Fibroblast of skin of abdomen (primary cell): ENCODE measurements at regions not wholly inside any gene's neighbourhood (a gene's known extent, or its start where the extent isn't known, plus 50 kb on each side); places are given as distances from the start of the nearest gene placed in this dataset.

Experiments used
- DNase-seq: peaks from one replicate; pipeline ENCODE4 v3.0.0-alpha.2; 2013

GRCh38 chr3:113096188-113096892 is 105.6 kb downstream of the GTPBP8 start:
- DNase-seq, result peak; percentile 45

- DNase-seq, result peak; percentile 97
Measured at GRCh38 chr3:113097960-113098447, 107.2 kb downstream of the GTPBP8 start.

GRCh38 chr3:113100063-113100462 is 109.3 kb downstream of the GTPBP8 start:
- no peak for DNase-seq

GRCh38 chr3:113103588-113103987 is 107.8 kb upstream of the BOC start:
- DNase-seq, result no peak

- no peak for DNase-seq
Measured at GRCh38 chr3:113104357-113105092, 106.8 kb upstream of the BOC start.

GRCh38 chr3:113105093-113105449 is 106.3 kb upstream of the BOC start:
- DNase-seq, result no peak

- DNase-seq, result peak; percentile 81
Measured at GRCh38 chr3:113105966-113106660, 105.2 kb upstream of the BOC start.

GRCh38 chr3:113110267-113110666 is 101.1 kb upstream of the BOC start:
- peak; percentile 35 for DNase-seq

GRCh38 chr3:113111011-113111707 is 100.2 kb upstream of the BOC start:
- no peak for DNase-seq

- no peak for DNase-seq
Measured at GRCh38 chr3:113113361-113113760, 98.0 kb upstream of the BOC start.

GRCh38 chr3:113117511-113118234 is 93.7 kb upstream of the BOC start:
- peak; percentile 89 for DNase-seq

- no peak for DNase-seq
Measured at GRCh38 chr3:113118336-113118735, 93.0 kb upstream of the BOC start.

GRCh38 chr3:113124256-113124830 is 87.0 kb upstream of the BOC start:
- DNase-seq, result no peak

- DNase-seq, result no peak
Measured at GRCh38 chr3:113125951-113126350, 85.4 kb upstream of the BOC start.

- DNase-seq, result peak; percentile 30
Measured at GRCh38 chr3:113128386-113129015, 82.9 kb upstream of the BOC start.

- no peak for DNase-seq
Measured at GRCh38 chr3:113129168-113129567, 82.2 kb upstream of the BOC start.

GRCh38 chr3:113132571-113132996 is 78.8 kb upstream of the BOC start:
- DNase-seq, result peak; percentile 75

GRCh38 chr3:113133140-113133539 is 78.2 kb upstream of the BOC start:
- DNase-seq, result no peak

- DNase-seq, result no peak
Measured at GRCh38 chr3:113136071-113136470, 75.3 kb upstream of the BOC start.

GRCh38 chr3:113136544-113136943 is 74.8 kb upstream of the BOC start:
- no peak for DNase-seq
